ENCODE measurements at regions not wholly inside any gene's neighbourhood (a gene's known extent, or its start where the extent isn't known, plus 50 kb on each side); places are given as distances from the start of the nearest gene placed in this dataset.

DNA sequence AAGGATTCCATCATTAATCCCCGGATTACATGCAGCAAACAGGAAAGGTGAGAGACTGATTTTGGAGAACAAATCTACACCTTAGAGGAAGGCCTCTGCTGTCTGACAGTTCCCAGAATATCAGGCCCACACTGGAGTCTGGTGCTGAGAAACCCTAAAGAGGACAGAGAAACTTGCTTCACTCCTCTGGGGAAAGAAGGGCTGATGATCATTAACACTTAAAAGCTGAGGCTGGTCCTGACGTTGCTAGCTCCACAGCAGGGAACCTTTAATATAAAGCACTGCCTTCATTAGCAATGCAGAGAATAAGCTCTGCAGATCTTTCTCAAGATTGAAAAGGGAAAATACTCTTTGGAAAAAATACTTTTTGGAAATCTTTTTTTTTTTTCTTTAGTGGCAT, 1472.4 kb upstream of the GOT2 start:
- TF ChIP-seq, protein P1, sequence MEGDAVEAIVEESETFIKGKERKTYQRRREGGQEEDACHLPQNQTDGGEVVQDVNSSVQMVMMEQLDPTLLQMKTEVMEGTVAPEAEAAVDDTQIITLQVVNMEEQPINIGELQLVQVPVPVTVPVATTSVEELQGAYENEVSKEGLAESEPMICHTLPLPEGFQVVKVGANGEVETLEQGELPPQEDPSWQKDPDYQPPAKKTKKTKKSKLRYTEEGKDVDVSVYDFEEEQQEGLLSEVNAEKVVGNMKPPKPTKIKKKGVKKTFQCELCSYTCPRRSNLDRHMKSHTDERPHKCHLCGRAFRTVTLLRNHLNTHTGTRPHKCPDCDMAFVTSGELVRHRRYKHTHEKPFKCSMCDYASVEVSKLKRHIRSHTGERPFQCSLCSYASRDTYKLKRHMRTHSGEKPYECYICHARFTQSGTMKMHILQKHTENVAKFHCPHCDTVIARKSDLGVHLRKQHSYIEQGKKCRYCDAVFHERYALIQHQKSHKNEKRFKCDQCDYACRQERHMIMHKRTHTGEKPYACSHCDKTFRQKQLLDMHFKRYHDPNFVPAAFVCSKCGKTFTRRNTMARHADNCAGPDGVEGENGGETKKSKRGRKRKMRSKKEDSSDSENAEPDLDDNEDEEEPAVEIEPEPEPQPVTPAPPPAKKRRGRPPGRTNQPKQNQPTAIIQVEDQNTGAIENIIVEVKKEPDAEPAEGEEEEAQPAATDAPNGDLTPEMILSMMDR (IDR thresholded peaks at IDR 0.05) = no peak
- no peak for TF ChIP-seq POLR2A (IDR thresholded peaks at IDR 0.05)

Data from ovary (tissue), 3 donors.